Skin of body (tissue), 1 donor: ENCODE measurements at regions not wholly inside any gene's neighbourhood (a gene's known extent, or its start where the extent isn't known, plus 50 kb on each side); places are given as distances from the start of the nearest gene placed in this dataset.
A peak's percentile ranks its signal among the peaks of the same experiment; 100 is the strongest.
"Not testable (repeated sequence)": the region's sequence is repeated elsewhere in the genome, so short reads cannot be mapped to it uniquely, and the experiment has no call there.

Experiments used
- DNase-seq: peaks from one replicate; lab custom pipeline; 2025; lab: John Stamatoyannopoulos, UW

DNA sequence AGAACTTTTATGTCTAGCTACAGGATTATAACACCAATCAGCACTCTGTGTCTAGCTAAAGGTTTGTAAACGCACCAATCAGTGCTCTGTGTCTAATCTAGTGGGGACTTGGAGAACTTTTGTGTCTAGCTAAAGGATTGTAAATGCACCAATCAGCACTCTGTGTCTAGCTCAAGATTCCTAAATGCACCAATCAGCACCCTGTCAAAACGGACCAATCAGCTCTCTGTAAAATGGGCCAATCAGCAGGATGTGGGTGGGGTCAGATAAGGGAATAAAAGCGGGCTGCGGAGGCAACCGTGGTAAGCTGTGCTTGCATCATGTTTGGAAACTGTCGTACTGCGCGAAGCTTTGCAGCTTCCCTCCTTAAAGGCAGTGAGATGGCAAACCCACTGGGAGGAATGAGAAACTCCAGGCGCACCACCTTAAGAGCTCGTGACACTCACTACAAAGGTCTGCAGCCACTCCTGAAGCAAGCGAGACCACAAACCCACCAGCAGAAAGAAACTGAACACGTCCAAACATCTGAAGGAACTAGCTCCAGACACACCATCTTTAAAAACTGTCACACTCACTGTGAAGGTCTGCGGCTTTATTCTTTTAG, 112.1 kb upstream of the DUSP22 start:
- DNase-seq: not testable (repeated sequence)

DNA sequence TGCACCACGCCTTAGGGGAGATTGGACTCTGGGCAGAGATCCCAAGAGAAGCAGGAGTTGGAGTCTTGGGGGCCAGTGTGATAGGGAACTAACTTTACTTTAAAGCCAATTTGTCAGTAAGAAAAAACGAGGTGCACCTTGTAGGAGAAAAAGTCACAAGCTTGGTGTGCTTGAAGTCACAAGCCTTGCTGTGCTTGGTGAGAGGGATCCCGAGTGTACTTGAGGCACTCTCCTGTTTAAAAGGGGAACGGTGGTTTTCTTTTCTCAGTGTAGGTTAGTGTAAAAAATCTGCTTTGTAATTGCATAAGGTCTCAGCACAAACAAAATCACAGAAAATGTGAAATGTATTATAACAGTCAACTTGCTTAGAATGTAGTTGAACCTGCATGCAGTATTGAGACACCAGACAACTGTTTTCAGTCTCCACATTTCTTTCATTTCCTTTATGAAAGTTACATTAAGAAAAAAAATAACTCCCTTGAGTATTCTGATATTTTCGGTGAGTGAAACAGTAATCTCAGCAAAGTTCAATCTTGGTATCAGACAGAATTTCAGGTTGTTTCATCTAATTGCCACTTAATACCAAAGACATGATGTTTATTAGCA, 111.1 kb upstream of the DUSP22 start:
- DNase-seq: no peak

DNA sequence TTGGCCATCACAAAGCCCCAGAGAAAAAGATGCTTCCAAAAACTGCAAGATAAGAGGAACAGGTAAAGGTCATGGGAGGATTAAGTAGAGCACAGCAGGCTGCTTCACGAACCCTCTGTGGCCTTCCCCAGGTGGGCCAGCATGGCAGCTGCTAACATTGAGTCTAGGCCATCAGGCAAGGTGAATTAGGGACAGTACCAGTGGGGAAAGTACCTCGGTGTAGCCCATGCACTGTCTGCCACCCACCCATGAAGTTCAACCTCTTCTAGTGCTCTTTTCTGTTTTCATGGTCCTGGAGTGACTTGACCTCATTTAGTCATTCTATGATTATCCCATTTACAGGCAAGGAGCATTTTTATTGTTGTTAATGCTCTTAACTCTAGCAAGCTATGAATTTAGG, 108.6 kb upstream of the DUSP22 start:
- no peak for DNase-seq

DNA sequence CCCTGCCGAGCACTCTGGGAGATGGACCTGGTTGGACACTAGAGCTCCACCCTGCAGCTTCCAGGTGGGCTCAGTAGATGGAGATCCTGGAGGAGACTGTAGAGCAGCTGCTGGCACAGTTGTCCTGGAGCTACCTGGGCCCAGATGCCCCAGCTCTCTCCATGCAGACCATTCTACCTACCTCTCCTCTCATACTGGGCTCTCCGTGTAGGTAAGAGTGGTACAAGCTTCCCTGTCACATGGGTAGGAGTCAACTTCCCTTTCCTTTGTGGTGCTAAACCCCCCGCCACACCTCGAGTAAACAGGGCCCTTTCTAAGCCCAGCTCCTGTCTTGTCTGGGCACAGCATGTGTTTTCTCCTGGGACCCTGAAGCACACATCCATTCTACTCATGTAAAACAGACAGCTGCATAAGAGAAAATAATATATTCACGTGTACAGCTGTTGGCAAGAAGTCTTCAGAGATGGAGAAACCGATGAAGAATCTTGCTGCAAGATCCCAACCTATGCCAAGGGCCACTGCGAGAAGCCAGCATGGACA, 108.1 kb upstream of the DUSP22 start:
- no peak for DNase-seq

DNA sequence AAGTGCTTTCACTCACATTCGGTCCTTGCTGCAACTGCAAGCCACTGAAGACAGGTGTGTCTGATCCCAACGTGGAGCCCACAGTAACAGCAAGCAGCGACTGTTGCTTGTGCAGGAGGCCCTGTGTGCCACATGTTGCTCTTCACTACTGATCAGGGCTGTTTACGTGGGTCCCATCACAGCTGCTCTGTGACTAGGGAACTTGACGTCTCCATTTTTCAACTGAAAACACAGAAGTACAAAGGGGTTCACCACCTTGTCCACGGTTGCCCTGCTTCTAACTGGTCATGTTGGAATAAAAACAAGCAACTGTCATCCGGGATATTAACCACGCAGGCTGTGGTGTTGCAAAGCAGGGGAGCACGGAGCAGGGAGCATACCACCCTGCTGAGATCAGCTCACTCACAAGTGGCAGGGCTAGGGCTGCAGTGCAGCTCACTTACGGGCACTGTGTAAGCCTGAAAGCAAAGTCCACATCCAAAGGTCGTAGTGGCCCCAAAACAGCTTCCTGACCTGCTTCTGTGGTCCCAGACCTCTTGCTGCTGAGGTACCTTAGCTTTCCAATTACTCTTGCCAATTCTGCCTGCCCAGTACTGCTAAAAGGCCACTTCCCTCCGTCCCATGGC, 105.8 kb upstream of the DUSP22 start:
- no peak for DNase-seq

DNA sequence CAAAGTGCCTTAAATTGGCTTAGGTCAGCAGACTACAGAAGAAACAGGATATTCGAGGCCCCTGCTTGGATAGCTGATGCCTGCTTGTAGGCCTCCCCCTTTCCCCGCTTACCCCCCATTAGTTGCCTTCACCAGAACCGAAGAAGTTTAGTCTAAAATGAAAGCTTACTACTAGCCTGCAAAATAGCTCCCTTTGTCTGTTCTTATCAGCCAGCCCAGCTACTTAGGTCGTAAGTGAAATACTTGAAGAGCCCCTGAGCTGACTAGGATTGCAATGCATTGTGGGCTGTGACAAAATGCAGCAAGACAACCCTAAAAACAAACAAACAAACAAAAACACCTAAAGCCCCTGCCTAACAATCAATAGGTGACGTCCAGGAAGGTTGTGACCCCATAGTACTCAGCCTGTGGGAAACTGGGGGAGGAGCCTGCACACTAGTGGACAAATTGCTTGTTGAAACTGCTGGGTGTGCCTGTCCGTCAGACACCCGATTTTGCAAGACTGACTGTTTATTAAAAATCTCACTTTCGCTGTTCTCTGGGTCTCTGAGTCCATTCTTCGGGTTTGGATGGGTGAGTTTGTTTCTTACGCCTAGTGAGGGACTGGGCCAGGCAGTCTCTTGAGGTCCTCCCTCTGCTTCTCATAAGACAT, 105.0 kb upstream of the DUSP22 start:
- no peak for DNase-seq

DNA sequence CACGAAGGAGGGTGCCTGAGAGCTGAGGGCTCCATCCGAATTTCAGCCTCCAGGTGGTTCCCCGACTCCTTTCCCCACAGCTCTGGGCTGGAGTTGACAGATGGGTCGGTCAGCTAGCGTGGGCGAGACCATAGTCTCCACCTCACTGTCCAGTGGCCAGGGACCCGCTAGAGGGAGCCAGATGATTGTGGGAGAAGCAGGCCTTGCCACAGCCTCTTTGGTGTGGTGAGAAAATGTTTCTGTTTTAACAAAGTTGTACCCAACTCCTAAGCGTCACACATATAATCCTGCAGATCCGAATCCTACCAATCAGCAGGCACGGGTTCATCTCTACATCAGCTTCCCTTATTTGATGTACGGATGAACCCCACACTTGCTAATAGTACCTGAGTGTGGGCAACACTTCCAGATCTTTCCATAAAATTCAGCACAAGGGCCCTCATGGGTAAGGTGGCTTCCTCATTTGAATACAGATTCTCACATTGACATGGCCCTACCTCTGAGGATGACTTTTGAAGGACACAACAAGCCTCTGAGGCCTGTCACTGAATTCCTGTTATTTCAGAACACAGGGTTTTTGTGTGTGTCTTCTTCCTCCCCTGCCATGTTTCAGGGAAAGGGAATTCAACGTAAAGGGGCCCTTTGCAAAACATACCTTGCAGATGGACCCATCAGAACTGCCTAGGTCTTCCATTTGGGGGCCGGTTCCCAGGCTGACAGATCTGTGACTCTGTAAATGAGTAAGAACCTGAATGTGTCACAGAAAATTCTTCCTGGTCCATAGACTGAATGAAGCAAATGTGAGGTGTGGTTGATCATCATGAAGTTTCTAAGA, 103.2 kb upstream of the DUSP22 start:
- peak; percentile 6 for DNase-seq

DNA sequence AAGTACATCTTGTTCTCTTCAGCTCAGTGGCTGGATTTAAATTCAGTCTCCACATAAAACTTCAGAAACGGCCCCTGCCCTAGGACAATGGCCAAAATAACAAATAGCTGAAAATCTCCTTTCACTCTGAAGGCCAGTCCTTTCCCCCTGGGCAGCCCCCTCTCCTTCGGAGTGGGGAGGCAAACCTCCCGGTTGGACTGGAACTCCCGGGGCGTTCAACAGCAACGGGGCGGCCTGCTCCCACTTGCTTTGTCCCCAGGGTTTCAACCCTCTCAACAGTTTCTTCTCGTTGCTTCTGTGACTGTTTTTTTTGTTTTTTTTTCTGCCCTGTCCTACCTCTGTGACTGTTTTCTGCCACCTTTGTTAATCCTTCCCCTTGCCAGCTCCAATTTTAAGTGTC, 102.6 kb upstream of the DUSP22 start:
- DNase-seq: no peak

DNA sequence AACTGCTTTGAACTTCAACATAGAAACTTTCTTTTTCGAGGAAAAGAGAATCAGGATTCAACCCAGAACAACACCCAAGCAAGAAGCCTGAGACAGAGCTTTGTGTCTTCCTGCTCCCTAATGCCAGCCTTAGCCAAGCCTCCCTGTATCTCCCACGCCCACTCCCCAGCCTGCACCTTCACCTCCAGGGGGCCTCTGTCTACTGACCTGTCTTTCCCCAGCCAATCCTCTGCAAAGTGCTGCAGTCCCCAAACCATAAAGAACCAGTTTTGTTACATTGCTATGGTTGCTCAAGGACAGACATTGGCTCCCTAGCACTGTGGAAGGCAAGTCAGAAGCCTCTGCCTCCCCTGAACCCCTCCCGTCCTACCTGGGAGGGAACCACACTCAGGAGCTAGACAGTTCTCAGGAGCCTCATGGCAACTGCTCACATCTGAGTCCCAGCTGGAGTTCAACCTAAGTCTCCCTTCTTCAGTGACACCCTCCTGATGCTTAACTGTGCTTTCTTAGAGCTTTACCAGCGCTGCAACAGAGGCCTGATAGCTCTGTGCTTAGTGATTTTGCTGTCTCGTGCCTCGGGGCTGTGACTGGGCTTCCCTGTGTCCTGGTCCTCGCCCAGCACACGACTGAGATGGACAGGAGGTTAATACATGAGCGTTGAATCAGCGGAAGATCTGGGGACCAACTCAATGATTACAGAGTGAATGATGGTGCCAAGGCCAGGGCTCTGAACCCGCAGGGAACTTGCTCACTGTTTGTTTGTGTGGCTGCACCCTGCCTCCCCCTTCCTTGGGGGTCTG, 101.5 kb upstream of the DUSP22 start:
- DNase-seq: no peak

DNA sequence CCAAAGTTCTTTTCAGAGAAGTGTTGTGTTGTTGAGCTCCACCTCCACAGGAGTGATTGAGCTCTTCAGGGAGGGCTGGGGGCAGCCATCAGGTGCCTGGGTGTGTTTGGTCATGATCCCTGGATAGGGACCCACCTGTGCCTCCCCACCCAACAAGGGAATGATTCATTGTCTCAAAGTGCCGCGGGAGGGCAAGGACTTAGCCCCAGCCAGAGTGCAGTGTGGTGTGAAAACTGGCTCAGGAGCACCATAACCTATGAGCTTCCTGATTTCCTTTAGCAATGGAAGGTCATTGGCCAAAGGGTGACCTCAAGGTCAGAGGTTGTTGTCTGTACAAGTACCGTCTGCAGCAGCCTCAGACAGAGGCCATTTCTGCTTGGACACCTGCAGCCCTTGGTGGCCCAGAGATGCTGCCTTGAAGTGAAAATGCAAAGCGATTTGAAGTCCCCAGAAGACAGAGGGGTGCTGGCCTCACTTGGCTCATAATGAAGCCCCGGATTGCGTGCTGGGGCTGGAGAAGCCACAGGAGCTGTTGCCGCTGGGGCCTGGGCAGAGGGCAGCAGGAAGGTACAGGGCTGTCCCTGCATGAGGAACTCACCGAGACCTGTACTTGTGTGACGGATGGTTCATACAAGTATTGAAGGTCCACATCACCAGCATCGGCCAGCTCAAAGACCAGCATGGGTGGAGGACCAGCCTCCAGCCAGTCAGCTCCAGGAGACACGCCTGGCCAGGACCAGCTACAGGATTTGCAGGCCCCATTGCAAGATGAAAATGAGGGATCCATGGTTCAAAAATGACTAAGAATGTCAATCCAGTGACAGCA, 100.6 kb upstream of the DUSP22 start:
- no peak for DNase-seq

DNA sequence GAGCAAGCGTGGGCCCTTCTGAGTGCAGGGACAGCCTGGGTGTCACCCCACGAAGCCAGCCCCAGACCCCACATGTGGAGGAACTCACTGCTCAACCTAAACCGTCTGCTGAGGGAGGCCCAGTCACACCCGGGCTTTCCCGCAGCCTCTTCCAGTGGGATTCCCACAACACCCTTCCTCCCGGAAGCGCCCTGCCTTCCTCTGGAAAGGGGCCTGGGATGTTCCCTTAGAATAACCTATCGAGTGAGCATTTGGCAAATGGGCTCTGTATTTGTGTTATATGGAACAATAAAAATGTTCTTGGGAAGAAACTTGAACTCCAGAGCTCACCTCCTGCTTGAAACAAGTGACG, 100.0 kb upstream of the DUSP22 start:
- DNase-seq: no peak

DNA sequence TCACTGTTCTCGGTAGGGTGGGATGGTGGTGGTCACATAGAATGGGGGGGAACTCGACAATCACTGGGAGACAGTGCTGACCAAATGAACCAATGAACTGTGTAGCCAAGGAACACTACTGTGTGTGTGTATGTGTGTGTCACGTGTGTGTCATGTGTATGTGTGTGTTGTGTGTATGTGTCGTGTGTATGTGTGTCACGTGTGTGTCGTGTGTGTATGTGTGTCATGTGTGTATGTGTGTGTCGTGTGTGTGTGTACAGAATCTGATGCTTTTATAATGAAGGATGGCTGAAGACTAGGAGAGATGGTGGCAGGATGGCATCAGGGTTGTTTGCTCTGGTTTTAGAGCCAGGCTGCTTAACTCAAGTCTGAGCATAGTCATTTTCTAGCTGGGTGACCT, 99.1 kb upstream of the DUSP22 start:
- DNase-seq: no peak

DNA sequence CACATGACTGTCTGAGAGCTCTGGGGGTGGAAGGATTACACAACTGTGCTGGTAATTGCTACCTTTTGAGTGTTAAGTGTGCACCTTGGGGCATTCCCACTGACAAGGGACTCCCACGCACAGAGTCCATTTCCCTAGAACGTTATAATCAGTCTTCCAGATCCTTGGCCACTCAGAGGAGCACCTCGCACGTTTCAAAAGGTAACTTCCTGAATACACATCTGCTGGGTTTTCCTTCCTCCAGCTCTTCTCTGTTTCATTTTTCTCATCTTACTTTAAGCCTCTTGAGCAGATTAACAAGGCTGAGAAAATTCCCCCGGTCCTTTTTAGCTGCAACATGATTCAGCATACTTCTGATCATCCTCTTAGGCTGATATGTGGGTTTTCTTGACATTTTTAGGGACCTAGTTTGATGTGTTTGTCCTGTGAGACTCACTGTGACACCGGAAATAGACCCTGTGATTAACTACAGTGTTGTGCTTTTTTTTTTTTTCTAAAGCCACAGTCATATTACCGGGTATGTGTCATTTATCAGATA, 98.4 kb upstream of the DUSP22 start:
- DNase-seq: no peak

DNA sequence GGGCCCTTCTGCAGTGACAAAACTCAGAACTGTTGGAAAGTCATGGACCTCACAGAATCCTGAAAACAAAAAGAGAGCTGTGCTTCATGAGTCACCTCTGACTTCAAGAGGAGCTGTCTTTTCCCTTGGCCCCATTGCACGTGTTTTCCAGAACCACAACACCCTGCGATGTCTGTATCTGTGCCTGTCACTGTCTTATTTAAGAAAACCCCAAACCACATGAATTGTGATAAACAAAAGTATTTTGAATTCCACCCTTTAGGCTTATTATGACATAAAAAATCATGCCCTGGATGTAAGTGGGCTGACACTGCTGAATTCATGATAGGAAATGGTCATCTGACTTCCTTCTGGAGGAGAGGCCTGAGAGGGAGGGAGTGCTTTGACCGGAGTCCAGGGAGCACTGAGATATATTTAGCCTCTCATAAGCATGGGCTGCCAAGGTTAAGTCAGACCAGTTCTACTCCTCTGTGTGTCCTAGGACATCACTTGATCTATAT, 96.4 kb upstream of the DUSP22 start:
- DNase-seq: peak; percentile 7

DNA sequence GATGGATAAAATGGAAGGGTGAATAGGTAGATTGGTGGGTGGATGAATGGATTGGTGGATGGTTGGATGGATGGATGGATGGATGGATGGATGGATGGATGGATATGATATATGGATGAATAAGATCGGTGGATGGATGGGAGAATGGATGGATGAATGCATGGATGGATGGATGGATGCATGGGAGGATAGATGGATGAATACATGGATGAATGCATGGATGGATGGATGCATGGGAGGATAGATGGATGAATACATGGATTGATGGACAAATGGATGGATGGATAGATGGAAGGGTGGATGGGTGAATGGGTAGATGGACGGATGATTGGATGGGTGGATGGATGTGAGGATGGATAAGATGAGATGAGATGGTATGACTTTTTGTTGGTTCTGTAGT, 95.7 kb upstream of the DUSP22 start:
- DNase-seq: no peak

DNA sequence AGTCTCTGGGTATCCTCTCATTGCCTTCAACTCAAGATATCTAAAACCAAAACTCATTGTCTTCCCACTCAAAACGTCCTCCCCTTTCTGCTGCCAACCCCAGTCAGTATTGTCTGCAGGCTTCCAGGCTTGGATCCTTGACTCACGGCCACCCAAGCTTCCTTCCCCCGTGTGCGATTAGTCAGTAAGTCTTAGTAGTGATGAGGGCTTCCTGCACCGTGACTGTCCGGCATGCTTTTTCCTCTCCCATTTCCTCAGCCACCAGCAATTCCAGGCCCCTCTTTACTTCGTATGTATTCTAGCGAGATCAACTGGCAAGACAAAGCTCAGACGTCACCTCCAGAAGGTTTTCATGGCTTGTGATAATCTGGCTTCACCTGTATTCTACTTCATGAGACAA, 88.6 kb upstream of the DUSP22 start:
- no peak for DNase-seq

DNA sequence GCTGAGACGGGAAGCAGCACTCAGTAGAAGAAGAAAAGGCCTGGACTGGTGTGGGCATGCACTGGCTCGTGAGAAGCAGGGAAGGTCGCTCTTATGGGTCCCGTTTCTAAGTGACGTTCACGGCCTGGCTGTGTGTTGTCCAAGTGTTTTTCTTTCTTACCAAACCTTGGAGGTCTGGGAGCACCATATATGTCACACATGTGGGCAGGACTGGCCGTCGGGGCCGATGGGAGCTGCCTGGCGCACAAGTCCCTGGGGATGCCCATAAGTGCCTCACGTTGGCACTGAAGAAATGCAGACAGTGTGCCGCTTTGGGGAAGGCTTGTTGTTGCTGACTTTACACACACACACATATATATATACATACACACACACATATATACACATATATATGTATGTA, 86.0 kb upstream of the DUSP22 start:
- DNase-seq: no peak

DNA sequence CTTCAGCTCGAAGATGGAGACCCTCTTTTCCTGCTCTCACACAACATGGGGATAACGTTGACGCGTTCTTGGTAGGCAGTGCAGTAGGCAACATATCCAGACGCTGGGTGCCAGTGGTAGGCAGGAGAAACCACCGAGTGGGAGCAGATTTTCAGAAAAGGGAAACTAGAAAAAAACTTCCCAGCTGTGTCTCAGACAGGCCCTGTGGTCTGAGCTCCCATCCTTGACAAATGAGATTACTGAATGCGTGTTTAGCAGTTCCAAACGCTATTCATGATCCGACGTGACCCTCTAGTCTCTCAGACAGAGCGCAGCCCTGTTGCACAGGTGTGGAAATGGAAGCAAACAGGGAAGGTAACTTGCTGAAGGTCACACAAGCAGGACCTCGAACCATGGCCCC, 83.9 kb upstream of the DUSP22 start:
- DNase-seq: no peak

DNA sequence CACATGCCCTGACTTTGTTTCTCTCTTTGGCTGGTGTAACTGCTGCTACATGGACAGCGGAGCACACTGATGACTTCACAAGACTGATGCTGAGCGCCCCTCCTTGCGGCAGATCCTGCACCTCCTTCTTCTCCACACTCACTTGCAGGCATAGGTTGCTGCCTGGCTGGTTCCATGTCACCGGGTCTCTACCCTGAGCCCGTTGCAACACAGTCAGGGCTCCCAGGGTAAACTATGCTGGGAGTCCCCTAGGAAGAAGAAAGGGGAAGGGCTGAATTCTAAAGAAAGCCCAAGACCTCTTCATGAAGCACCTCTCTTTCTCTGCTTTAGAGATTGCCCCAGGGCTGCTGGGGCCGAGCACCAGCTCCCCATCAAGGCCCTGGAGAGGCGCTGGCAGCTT, 83.3 kb upstream of the DUSP22 start:
- DNase-seq: no peak
